ENCODE measurements at regions not wholly inside any gene's neighbourhood (a gene's known extent, or its start where the extent isn't known, plus 50 kb on each side); places are given as distances from the start of the nearest gene placed in this dataset.

- no peak for TF ChIP-seq CTCF (conservative IDR thresholded peaks at IDR 0.05; ENCODE audit: low read depth, low read length)
- TF ChIP-seq EZH2 (IDR thresholded peaks at IDR 0.05; ENCODE audit: low read length, unreplicated experiment) = no peak
- TF ChIP-seq EZH2phosphoT487 (IDR thresholded peaks at IDR 0.05; ENCODE audit: borderline replicate concordance, low read length) = no peak
Measured at GRCh38 chr3:32048487-32049182, 57.8 kb upstream of the GPD1L start.

Measured in PC-3 (cell line).